Upper lobe of left lung (tissue), 6 donors: ENCODE measurements at regions not wholly inside any gene's neighbourhood (a gene's known extent, or its start where the extent isn't known, plus 50 kb on each side); places are given as distances from the start of the nearest gene placed in this dataset.

Experiments
- ATAC-seq, 2 donors: fragments of 200-7000 bp; cut with Tn5 transposase; one replicate each; pipeline ENCODE4 v1.9.1; 2022; ENCODE audit warnings: mild to moderate bottlenecking in 2 of 2, moderate library complexity in 2 of 2; ENCODE audit not compliant: low FRiP score in 2 of 2
- DNase-seq, 2 donors: peaks; one replicate each; pipeline ENCODE4 v3.0.0-alpha.2; 2019 to 2020
- H3K27ac ChIP-seq, 4 donors: fragments of 200-600 bp; sonication (generic); one replicate each; pipeline ENCODE4 v1.5.1; 2016 to 2019
- H3K27me3 ChIP-seq, 4 donors: fragments of 200-600 bp; sonication (generic); one replicate each; pipeline ENCODE4 v1.5.1; 2017 to 2019
- H3K36me3 ChIP-seq, 4 donors: fragments of 200-600 bp; sonication (generic); one replicate each; pipeline ENCODE4 v1.5.1; 2016 to 2019
- H3K4me1 ChIP-seq, 4 donors: fragments of 200-600 bp; sonication (generic); one replicate each; pipeline ENCODE4 v1.5.1; 2018 to 2019
- H3K4me3 ChIP-seq, 4 donors: fragments of 200-600 bp; sonication (generic); one replicate each; pipeline ENCODE4 v1.5.1; 2017 to 2019; ENCODE audit warnings: mild to moderate bottlenecking in 2 of 4, moderate library complexity in 1 of 4
- H3K9me3 ChIP-seq, 4 donors: fragments of 200-600 bp; sonication (generic); one replicate each; pipeline ENCODE4 v1.5.1; 2018 to 2019
- CTCF ChIP-seq, 6 experiments: fragments of 450-650 bp in 4 of 6; fragments of 200-600 bp in 2 of 6; sonication (generic) in 2 of 6; IDR thresholded peaks; one replicate each; pipeline ENCODE4 v1.5.1; 2016 to 2019; ENCODE audit warnings: antibody characterized with exemption in 6 of 6
- EP300 ChIP-seq, 4 donors: sonication (generic); formaldehyde crosslinking; IDR thresholded peaks; one replicate each; pipeline ENCODE4 v1.5.1; 2017; ENCODE audit warnings: antibody characterized with exemption in 4 of 4, control low read depth in 2 of 4
- POLR2A ChIP-seq, 4 donors: fragments of 450-650 bp; IDR thresholded peaks; one replicate each; pipeline ENCODE4 v1.5.1; 2016 to 2017; ENCODE audit warnings: antibody characterized with exemption in 4 of 4, mild to moderate bottlenecking in 2 of 4
- POLR2AphosphoS5 ChIP-seq, 2 donors: sonication (generic); formaldehyde crosslinking; IDR thresholded peaks; one replicate each; pipeline ENCODE4 v1.5.1; 2017; ENCODE audit warnings: antibody characterized with exemption in 2 of 2
- WGBS, 2 donors: methylation state at CpG; one replicate each; pipeline ENCODE4 v1.1.5; 2017 to 2018; 5-methylcytosine and 5-hydroxymethylcytosine counted together
- donor health status: DM: no; HTN: no; CAD: no; lungs with moderate emphysema.
- donor health status: DM: no; HTN: yes; CAD: no; lungs with severe emphysema.

- Histone ChIP-seq H3K4me3 (no peak overlapping the region), H3K27ac (no peak overlapping the region), H3K27me3 (no peaks in the 10 kb centered on the region), H3K4me1 (no peaks in the 10 kb centered on the region), H3K36me3 (no peaks in the 10 kb centered on the region), H3K9me3 (no peaks in the 10 kb centered on the region)
- TF ChIP-seq CTCF (IDR thresholded peaks at IDR 0.05) (no peak), EP300 (IDR thresholded peaks at IDR 0.05) (no peak), POLR2AphosphoS5 (IDR thresholded peaks at IDR 0.05) (no peak), POLR2A (IDR thresholded peaks at IDR 0.05) (no peak)
- WGBS, 2 donors = 44 to 47% methylated on average over 2 of the region's 2 CpGs
- DNase-seq (no peak), ATAC-seq (no peak)
These were observed 480.3 kb downstream of the RERGL start for GRCh38 chr12:17609701-17610100.

GRCh38 chr12:17609153-17609552, 480.8 kb downstream of the RERGL start:
- no peaks in the 10 kb centered on the region for H3K36me3 ChIP-seq
- DNase-seq = no peak
- no peak overlapping the region for H3K4me3 ChIP-seq
- H3K27me3 ChIP-seq = no peaks in the 10 kb centered on the region
- WGBS, 2 donors = 78 to 93% methylated on average over 1 of the region's 1 CpG
- no peak for TF ChIP-seq EP300 (IDR thresholded peaks at IDR 0.05)
- no peak for TF ChIP-seq POLR2A (IDR thresholded peaks at IDR 0.05)
- no peak for TF ChIP-seq POLR2AphosphoS5 (IDR thresholded peaks at IDR 0.05)
- no peak for TF ChIP-seq CTCF (IDR thresholded peaks at IDR 0.05)
- no peaks in the 10 kb centered on the region for H3K4me1 ChIP-seq
- H3K9me3 ChIP-seq = no peaks in the 10 kb centered on the region
- ATAC-seq = no peak
- no peak overlapping the region for H3K27ac ChIP-seq

- WGBS, 2 donors = 95 to 97% methylated on average over 3 of the region's 3 CpGs
- no peaks in the 10 kb centered on the region for H3K4me1 ChIP-seq
- DNase-seq = no peak
- H3K9me3 ChIP-seq = no peaks in the 10 kb centered on the region
- ATAC-seq = no peak
- H3K36me3 ChIP-seq = no peaks in the 10 kb centered on the region
- TF ChIP-seq CTCF (IDR thresholded peaks at IDR 0.05) (no peak), POLR2A (IDR thresholded peaks at IDR 0.05) (no peak), EP300 (IDR thresholded peaks at IDR 0.05) (no peak), POLR2AphosphoS5 (IDR thresholded peaks at IDR 0.05) (no peak)
- H3K27ac ChIP-seq = no peak overlapping the region
- H3K4me3 ChIP-seq = no peak overlapping the region
- no peaks in the 10 kb centered on the region for H3K27me3 ChIP-seq
These were observed 494.9 kb downstream of the RERGL start for GRCh38 chr12:17595111-17595510.

- WGBS, 2 donors = 71 to 78% methylated on average over 2 of the region's 2 CpGs
- DNase-seq = no peak
- no peak for TF ChIP-seq CTCF (IDR thresholded peaks at IDR 0.05)
- no peak for TF ChIP-seq POLR2AphosphoS5 (IDR thresholded peaks at IDR 0.05)
These were observed 496.1 kb downstream of the RERGL start for GRCh38 chr12:17593715-17594406.

GRCh38 chr12:17592472-17592871, 497.5 kb downstream of the RERGL start:
- no peaks in the 10 kb centered on the region for H3K4me1 ChIP-seq
- no peak overlapping the region for H3K27ac ChIP-seq
- H3K27me3 ChIP-seq = no peaks in the 10 kb centered on the region
- TF ChIP-seq POLR2AphosphoS5 (IDR thresholded peaks at IDR 0.05) (no peak), CTCF (IDR thresholded peaks at IDR 0.05) (no peak), POLR2A (IDR thresholded peaks at IDR 0.05) (no peak), EP300 (IDR thresholded peaks at IDR 0.05) (no peak)
- ATAC-seq = no peak
- no peaks in the 10 kb centered on the region for H3K9me3 ChIP-seq
- no peaks in the 10 kb centered on the region for H3K36me3 ChIP-seq
- H3K4me3 ChIP-seq = no peak overlapping the region
- DNase-seq = no peak
- 78 to 85% methylated on average over 4 of the region's 4 CpGs for WGBS, 2 donors

More at GRCh38 chr12:17593715-17594406, 496.1 kb downstream of the RERGL start:
- no peaks in the 10 kb centered on the region for H3K4me1 ChIP-seq
- H3K9me3 ChIP-seq = no peaks in the 10 kb centered on the region
- H3K36me3 ChIP-seq = no peaks in the 10 kb centered on the region
- no peak overlapping the region for H3K27ac ChIP-seq
- no peaks in the 10 kb centered on the region for H3K27me3 ChIP-seq
- H3K4me3 ChIP-seq = no peak overlapping the region
- ATAC-seq = no peak
